ENCODE measurements at regions not wholly inside any gene's neighbourhood (a gene's known extent, or its start where the extent isn't known, plus 50 kb on each side); places are given as distances from the start of the nearest gene placed in this dataset.

- H3K4me3 ChIP-seq (replicated peaks in 1 of 3; ENCODE audit: insufficient read depth in 1 of 3, low read depth in 1 of 3, low read length in 3 of 3), result no peak overlapping the region
Observed at GRCh38 chr1:165062346-165062745, 294.2 kb downstream of the LMX1A start.

More at GRCh38 chr1:165062346-165062745, 294.2 kb downstream of the LMX1A start:
- dilution Hi-C loops (cut with MboI; ENCODE audit: extremely low pct_ligation_motif_present, low sequenced_read_pairs) (no loop called here), intact Hi-C loops (cut with micrococcal nuclease) (no loop called here)
- no peak for FAIRE-seq
- H3K4me2 ChIP-seq (ENCODE audit: insufficient read depth, low read length), result no peak overlapping the region
- TF ChIP-seq MYC (IDR thresholded peaks at IDR 0.05; ENCODE audit: low read depth, low read length) (no peak), JUN (IDR thresholded peaks at IDR 0.05; ENCODE audit: borderline replicate concordance, insufficient read depth, insufficient read length, low read depth) (no peak), FOS (IDR thresholded peaks at IDR 0.05; ENCODE audit: borderline replicate concordance, insufficient read depth, low read length) (no peak), POLR2A (IDR thresholded peaks at IDR 0.05; ENCODE audit: low read depth, low read length) (no peak), POLR2AphosphoS5 (IDR thresholded peaks at IDR 0.05; ENCODE audit: insufficient read depth, low read depth, low read length) (no peak), GATA2 (IDR thresholded peaks at IDR 0.05; ENCODE audit: insufficient read depth, insufficient read length, low read depth, low read length) (no peak), EZH2 (IDR thresholded peaks at IDR 0.05; ENCODE audit: borderline replicate concordance, low read depth, low read length, severe bottlenecking) (no peak), CTCF (IDR thresholded peaks at IDR 0.05; ENCODE audit: extremely low read depth in 1 of 2, insufficient read depth in 1 of 2, low read depth in 1 of 2, low read length in 2 of 2) (no peak), MAX (IDR thresholded peaks at IDR 0.05; ENCODE audit: insufficient read depth, insufficient read length) (no peak)
- no peaks in the 10 kb centered on the region for H3K9me1 ChIP-seq (replicated peaks; ENCODE audit: control insufficient read depth, extremely low read depth, insufficient read depth, low read length)
- no TSS peak for BruUV-seq (replicated peaks)
- CTCF ChIA-PET, result no interaction called here
- no peak for DNase-seq (ENCODE audit: low read depth, low spot score)
- H3K9me3 ChIP-seq (replicated peaks; ENCODE audit: control insufficient read depth, insufficient read depth, low read length), result no peaks in the 10 kb centered on the region
- H2AFZ ChIP-seq (ENCODE audit: low read depth, low read length), result no peak overlapping the region
- no peaks in the 10 kb centered on the region for H3K27me3 ChIP-seq (ENCODE audit: control insufficient read depth in 2 of 2, insufficient read depth in 2 of 2, low read length in 2 of 2)
- POLR2A ChIA-PET, result no interaction called here
- no peaks in the 10 kb centered on the region for H3K4me1 ChIP-seq (ENCODE audit: control insufficient read depth, extremely low read depth, insufficient read depth, low read length)
- H3K79me2 ChIP-seq (ENCODE audit: control insufficient read depth, insufficient read depth, low read length), result no peaks in the 10 kb centered on the region
- H3K27ac ChIP-seq (ENCODE audit: insufficient read depth, low read depth, low read length), result no peak overlapping the region
- no peaks in the 10 kb centered on the region for H3K36me3 ChIP-seq (ENCODE audit: control insufficient read depth in 2 of 2, extremely low read depth in 1 of 2, insufficient read depth in 2 of 2, low read length in 2 of 2)
- H4K20me1 ChIP-seq (replicated peaks; ENCODE audit: control insufficient read depth, extremely low read depth, insufficient read depth, low read length), result no peaks in the 10 kb centered on the region
- H3K9ac ChIP-seq (replicated peaks; ENCODE audit: extremely low read depth, insufficient read depth, low read length), result no peak overlapping the region

All from endothelial cell of umbilical vein (primary cell).